HUDEP-2 (cell line): ENCODE measurements at regions not wholly inside any gene's neighbourhood (a gene's known extent, or its start where the extent isn't known, plus 50 kb on each side); places are given as distances from the start of the nearest gene placed in this dataset.

Experiments used
- DNase-seq, 76 experiments: peaks; one replicate each; lab custom pipeline; 2025; ENCODE audit not compliant: unreplicated experiment in 76 of 76; lab: John Stamatoyannopoulos, UW

DNA sequence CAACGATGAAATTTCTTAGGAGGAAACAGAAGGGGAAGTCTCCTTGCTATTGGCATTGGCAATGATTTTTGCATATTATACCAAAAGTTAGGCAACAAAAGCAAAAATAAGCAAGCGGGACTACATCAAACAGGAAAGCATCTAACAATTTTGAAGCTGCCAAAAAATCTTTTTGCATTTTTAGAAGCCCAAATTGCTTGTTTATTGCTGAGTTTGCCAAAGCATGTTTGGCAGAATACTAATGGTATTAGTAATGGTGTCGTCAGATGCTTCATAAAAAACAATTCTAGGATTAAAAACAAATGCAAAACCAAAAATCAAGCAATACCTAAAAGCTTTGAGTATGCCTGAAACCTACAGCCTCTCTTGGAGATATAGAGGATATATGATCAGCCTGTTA lies 80.0 kb downstream of the GALR1 start:
- DNase-seq: no peak

- DNase-seq: no peak
Observed at GRCh38 chr18:77334876-77335275, 85.2 kb downstream of the GALR1 start.

DNA sequence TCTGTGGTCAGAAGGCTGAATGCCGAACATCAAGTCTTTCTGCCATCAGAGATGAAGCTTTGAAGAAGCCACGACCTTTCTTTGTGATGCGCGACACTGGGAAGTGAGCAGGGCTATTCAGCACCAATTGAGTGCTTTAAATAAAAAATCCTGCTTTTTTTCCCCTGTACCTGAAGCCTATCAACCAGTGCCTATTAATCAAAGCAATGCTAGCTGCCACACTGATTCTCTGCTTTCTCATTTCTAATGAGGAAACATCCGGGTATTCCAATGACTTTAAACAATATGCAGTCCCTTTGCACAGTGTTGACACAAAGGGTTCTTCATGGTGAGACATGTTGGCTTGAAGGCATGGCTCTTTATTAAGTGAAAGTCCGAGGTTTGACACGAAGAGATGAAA lies 88.0 kb downstream of the GALR1 start:
- DNase-seq: no peak

- no peak for DNase-seq
Observed at GRCh38 chr18:77339093-77339492, 89.4 kb downstream of the GALR1 start.

DNA sequence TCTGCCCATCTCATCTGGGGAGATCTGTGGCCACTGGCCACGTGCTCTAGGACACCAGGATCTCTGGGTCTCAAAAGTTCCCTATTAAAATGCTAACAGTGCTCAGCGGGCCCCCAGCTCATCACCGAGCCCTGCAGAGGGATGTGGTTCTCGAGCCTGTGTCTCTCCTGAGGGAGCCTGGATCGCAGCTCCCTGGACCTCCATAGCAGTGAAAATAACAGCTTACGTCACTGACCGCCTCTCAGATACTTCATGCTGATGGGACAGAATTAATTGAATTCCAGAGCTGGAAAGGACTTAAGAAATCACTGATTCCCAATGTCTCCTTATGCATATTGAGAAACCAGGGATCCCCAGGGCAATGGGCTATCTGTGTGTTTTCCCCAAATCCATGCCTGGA lies 90.0 kb downstream of the GALR1 start:
- DNase-seq: no peak

- no peak for DNase-seq
Observed at GRCh38 chr18:77340815-77341214, 91.2 kb downstream of the GALR1 start.

DNA sequence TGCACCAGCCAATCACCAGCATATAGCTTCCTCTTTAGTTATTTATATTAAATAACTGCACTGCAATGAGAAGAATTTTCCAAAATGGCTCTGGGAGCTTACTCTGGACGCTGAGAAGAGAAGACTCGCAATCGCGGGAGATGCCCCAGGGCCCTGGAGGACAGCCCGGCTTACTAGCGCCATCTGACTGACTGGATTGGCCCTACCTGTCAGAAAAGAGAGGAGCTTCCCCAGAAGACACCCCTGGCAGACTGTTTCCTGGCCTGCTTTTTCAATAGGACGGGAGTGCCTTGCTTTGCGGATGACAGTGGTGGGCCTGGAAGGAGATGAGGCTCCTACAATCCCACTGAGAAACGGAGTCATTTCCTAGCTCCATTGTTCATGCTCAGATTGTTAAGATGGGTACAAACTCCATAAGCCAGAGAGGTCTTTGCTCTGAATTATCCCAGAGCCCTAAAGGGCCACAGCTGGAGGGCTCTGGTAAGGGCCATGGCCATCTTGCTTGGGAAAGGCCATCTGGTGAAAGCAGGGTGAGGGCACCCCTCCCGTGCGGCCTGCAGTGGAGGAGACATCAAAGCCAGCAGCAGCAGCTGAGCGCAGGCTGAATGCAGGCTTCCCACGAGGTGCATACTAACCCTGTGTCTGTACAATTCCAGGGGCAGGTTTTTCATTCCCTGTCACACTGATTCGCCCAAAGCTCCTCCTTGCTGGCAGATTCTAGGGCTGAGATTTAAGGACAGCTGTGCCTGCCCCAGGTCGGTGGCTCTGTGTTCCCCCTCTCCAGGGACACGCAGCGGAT lies 92.1 kb downstream of the GALR1 start:
- no peak for DNase-seq

GRCh38 chr18:77342736-77343135 lies 93.1 kb downstream of the GALR1 start:
- no peak for DNase-seq

GRCh38 chr18:77343846-77344510 lies 94.3 kb downstream of the GALR1 start:
- no peak for DNase-seq

GRCh38 chr18:77344786-77345500 lies 95.3 kb downstream of the GALR1 start:
- DNase-seq: no peak

DNA sequence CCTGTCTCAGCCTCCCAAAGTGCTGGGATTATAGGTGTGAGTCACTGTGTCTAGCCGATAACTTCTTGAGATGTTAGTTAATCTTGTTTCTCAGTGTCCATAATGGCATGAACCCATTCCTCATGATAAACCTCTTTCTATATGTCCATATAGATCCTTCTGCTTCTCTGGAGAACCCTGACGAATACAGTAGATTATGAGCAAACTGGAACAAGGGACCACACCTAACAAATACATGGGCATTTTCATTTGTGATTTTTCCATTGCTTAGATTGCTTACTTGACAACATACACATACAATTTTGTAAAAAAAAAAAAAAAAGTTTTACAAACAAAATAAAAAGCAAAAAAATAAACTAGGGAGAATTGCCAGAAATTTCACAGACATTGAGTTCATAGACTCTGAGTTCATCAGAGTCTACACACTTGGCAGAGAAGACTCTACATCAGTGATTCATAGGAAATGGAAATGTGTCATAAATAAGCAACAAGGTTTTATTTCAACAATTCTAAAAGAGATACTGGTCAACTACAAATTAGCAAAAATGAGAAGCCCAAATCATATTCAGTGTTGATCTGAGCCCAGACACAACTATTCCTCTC lies 96.7 kb downstream of the GALR1 start:
- DNase-seq: no peak

DNA sequence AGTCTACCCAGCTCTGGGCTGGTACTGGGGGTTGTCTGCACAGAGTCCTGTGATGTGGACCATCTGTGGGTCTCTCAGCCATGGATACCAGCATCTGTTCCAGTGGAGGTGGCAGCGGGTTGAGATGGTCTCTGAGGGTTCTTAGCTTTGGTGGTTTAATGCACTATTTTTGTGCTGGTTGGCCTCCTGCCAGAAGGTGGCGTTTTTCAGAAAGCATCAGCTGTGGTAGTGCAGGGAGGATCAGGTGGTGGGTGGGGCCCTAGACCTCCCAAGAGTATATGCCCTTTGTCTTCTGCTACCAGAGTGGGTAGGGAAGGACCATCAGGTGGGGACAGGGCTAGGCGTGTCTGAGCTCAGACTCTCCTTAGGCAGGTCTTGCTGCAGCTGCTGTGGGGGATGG lies 103.7 kb downstream of the GALR1 start:
- peak in 1 of 76 experiments; percentile 12 for DNase-seq

- DNase-seq: no peak
Observed at GRCh38 chr18:77359561-77360314, 110.1 kb downstream of the GALR1 start.

- no peak for DNase-seq
Observed at GRCh38 chr18:77360315-77361190, 110.9 kb downstream of the GALR1 start.

DNA sequence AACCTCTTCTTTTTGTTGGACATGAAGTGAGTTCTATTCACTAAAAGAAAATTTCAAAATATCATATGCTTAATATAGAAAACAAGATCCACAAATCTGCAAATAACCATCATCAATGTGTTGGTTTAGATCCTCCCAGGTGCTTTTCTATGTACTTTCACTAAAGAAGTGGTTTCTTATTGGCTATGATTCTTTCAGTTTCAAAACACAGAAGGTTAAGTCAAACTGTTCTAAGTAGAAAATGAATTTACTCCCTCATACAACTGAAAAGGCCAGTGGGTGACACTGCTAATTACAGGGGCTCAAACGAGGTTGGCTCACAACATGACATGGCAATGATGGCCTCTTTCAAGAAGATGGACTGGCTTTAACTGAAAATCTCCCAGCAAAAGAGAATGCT lies 111.7 kb downstream of the GALR1 start:
- DNase-seq: no peak

DNA sequence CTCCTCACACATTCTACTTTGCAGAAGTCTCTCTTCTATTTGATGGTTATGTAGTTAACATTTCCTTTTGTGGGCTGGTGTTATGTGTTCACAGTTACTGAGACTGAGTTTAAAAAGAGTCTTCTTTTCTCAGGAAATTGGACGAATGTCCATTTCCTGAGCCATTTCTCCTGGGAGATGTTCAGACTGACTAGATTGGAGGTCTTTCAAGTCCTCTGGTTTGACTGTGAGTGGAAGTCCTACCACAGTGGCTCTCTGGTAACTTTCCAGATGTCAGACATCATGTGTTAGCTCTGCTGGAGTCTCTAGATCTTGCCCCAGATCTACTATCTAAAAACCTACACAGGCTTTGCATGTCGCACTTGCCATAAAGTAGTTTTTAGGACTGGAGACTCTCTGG lies 116.0 kb downstream of the GALR1 start:
- no peak for DNase-seq

GRCh38 chr18:77366067-77366719 lies 116.5 kb downstream of the GALR1 start:
- DNase-seq: no peak

DNA sequence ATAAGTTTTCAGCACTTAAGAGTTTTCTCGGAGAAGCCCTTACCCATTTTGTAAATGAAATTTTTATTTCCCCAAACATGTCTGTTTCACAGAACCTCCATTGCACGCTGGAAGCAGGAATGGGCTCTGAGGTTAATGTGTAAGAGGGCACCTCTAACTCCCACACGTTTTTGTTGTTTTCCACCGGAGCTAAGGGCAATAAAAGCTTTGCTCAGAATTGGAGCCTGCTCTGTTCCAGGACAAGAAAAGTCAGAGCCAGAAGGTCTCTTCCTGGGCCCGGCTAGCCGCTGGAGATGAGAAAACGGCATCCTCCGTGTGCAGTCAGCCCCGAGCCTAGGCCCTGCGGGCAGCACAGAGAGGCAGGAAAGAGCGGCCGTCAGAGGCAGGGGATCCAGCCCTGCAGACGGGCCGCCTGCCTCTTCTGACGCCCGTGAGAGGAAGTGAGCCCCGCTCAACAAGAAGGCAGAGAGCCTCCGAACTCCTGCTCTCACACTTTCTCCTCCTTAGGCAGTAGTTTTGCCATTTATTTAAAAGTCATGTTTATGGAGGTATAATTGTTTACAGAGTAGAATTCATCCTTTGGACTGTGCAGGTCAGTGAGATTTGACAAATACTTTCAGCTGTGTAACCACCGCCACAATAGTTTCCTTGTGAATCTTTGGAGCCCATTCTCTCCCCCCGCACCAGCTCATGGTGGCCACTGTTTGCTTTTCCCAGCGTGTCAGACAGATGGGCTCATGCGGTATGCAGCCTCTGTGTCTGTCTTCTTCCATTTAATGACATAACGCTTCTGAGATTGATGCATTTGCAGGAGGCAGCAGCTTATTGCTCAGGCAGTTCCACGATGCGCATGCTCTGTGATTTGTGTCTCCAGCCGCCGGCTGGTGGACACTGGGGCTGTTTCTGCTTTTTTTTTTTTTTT lies 117.3 kb downstream of the GALR1 start:
- DNase-seq: no peak
